Gastrocnemius medialis (tissue), 4 donors: ENCODE measurements at regions not wholly inside any gene's neighbourhood (a gene's known extent, or its start where the extent isn't known, plus 50 kb on each side); places are given as distances from the start of the nearest gene placed in this dataset.

Experiments used
- CTCF ChIP-seq, 5 experiments: fragments of 450-650 bp in 3 of 5; fragments of 200-600 bp in 2 of 5; sonication (generic) in 2 of 5; IDR thresholded peaks in 4 of 5; conservative IDR thresholded peaks in 1 of 5; 1 replicate in 4 of 5; 2 replicates in 1 of 5; pipeline ENCODE4 v1.5.1; 2016 to 2019; ENCODE audit warnings: antibody characterized with exemption in 5 of 5, mild to moderate bottlenecking in 3 of 5, moderate library complexity in 3 of 5
- POLR2A ChIP-seq, 2 donors: fragments of 450-650 bp; IDR thresholded peaks; one replicate each; pipeline ENCODE4 v1.6.1; 2017; ENCODE audit warnings: antibody characterized with exemption in 2 of 2, mild to moderate bottlenecking in 2 of 2, moderate library complexity in 2 of 2

GRCh38 chr10:8192301-8192700 is 137.8 kb downstream of the GATA3 start:
- TF ChIP-seq CTCF (IDR thresholded peaks at IDR 0.05 in 4 of 5, conservative IDR thresholded peaks at IDR 0.05 in 1 of 5) (no peak), POLR2A (IDR thresholded peaks at IDR 0.05) (no peak)
